SKM-1 treated with dmso at 0.1 percent for 144 hours (cell line): ENCODE measurements at regions not wholly inside any gene's neighbourhood (a gene's known extent, or its start where the extent isn't known, plus 50 kb on each side); places are given as distances from the start of the nearest gene placed in this dataset.
"Not testable (repeated sequence)": the region's sequence is repeated elsewhere in the genome, so short reads cannot be mapped to it uniquely, and the experiment has no call there.

ENCODE experiments used
- DNase-seq: peaks from one replicate; lab custom pipeline; 2025; ENCODE audit not compliant: unreplicated experiment; lab: John Stamatoyannopoulos, UW

GRCh38 chr21:22138297-22139016 lies 1140.2 kb downstream of the NCAM2 start:
- DNase-seq: no peak

GRCh38 chr21:22145545-22145944 lies 1147.3 kb downstream of the NCAM2 start:
- no peak for DNase-seq

- DNase-seq: no peak
These were observed 1156.5 kb downstream of the NCAM2 start for GRCh38 chr21:22154579-22155274.

GRCh38 chr21:22164912-22165311 lies 1166.7 kb downstream of the NCAM2 start:
- DNase-seq: no peak

GRCh38 chr21:22174746-22175145 lies 1176.5 kb downstream of the NCAM2 start:
- DNase-seq: no peak

- DNase-seq: no peak
These were observed 1191.1 kb downstream of the NCAM2 start for GRCh38 chr21:22189278-22189677.

- DNase-seq: no peak
These were observed 1193.4 kb downstream of the NCAM2 start for GRCh38 chr21:22191581-22191980.

- DNase-seq: no peak
These were observed 1194.6 kb downstream of the NCAM2 start for GRCh38 chr21:22192766-22193165.

GRCh38 chr21:22194986-22195385 lies 1196.8 kb downstream of the NCAM2 start:
- DNase-seq: not testable (repeated sequence)

GRCh38 chr21:22200378-22201092 lies 1202.3 kb downstream of the NCAM2 start:
- DNase-seq: no peak

GRCh38 chr21:22201126-22201525 lies 1202.9 kb downstream of the NCAM2 start:
- DNase-seq: no peak

GRCh38 chr21:22201669-22202068 lies 1203.5 kb downstream of the NCAM2 start:
- DNase-seq: no peak

GRCh38 chr21:22209304-22209700 lies 1211.1 kb downstream of the NCAM2 start:
- no peak for DNase-seq

GRCh38 chr21:22211943-22212342 lies 1213.7 kb downstream of the NCAM2 start:
- no peak for DNase-seq

- no peak for DNase-seq
These were observed 1225.2 kb downstream of the NCAM2 start for GRCh38 chr21:22223385-22223784.

- no peak for DNase-seq
These were observed 1226.1 kb downstream of the NCAM2 start for GRCh38 chr21:22224261-22224660.

GRCh38 chr21:22225299-22225698 lies 1227.1 kb downstream of the NCAM2 start:
- DNase-seq: no peak

GRCh38 chr21:22231013-22231412 lies 1232.8 kb downstream of the NCAM2 start:
- no peak for DNase-seq

- no peak for DNase-seq
These were observed 1237.8 kb downstream of the NCAM2 start for GRCh38 chr21:22235866-22236590.

- no peak for DNase-seq
These were observed 1246.3 kb downstream of the NCAM2 start for GRCh38 chr21:22244516-22244915.

GRCh38 chr21:22250355-22250754 lies 1252.1 kb downstream of the NCAM2 start:
- DNase-seq: no peak
